Posterior cingulate gyrus (tissue), 11 donors: ENCODE measurements at regions not wholly inside any gene's neighbourhood (a gene's known extent, or its start where the extent isn't known, plus 50 kb on each side); places are given as distances from the start of the nearest gene placed in this dataset.

Experiments
- DNase-seq, 10 donors: peaks; one replicate each; pipeline versions ENCODE4 v3.0.0 to v3.0.0-alpha.2; 2020 to 2021; ENCODE audit warnings: mixed read lengths in 3 of 10
- intact Hi-C: fragments of 100-400 bp; cut with DNase I; formaldehyde crosslinking; loops from one replicate; pipeline ENCODE4 v1.15.1; 2023

GRCh38 chr3:72131899-72132298 is 347.0 kb upstream of the PROK2 start:
- intact Hi-C loops: no loop called here
- DNase-seq: no peak

- no peak for DNase-seq
- intact Hi-C loops: no loop called here
Observed at GRCh38 chr3:72130565-72130964, 345.6 kb upstream of the PROK2 start.

GRCh38 chr3:72129501-72130094 is 344.6 kb upstream of the PROK2 start:
- DNase-seq: no peak
- intact Hi-C loops: no loop called here

- DNase-seq: no peak
- intact Hi-C loops: no loop called here
Observed at GRCh38 chr3:72128921-72129320, 344.0 kb upstream of the PROK2 start.

GRCh38 chr3:72127844-72128243 is 342.9 kb upstream of the PROK2 start:
- intact Hi-C loops: no loop called here
- DNase-seq: no peak

GRCh38 chr3:72127224-72127612 is 342.3 kb upstream of the PROK2 start:
- no peak for DNase-seq
- intact Hi-C loops: no loop called here

- DNase-seq: no peak
- intact Hi-C loops: no loop called here
Observed at GRCh38 chr3:72126441-72127223, 341.7 kb upstream of the PROK2 start.

- no peak for DNase-seq
- intact Hi-C loops: no loop called here
Observed at GRCh38 chr3:72123908-72124441, 339.0 kb upstream of the PROK2 start.

- intact Hi-C loops: no loop called here
- no peak for DNase-seq
Observed at GRCh38 chr3:72120806-72121778, 336.1 kb upstream of the PROK2 start.

GRCh38 chr3:72120039-72120438 is 335.1 kb upstream of the PROK2 start:
- DNase-seq: no peak
- intact Hi-C loops: no loop called here

- DNase-seq: no peak
- intact Hi-C loops: no loop called here
Observed at GRCh38 chr3:72118628-72119027, 333.7 kb upstream of the PROK2 start.

- intact Hi-C loops: no loop called here
- DNase-seq: no peak
Observed at GRCh38 chr3:72116226-72116625, 331.3 kb upstream of the PROK2 start.

- intact Hi-C loops: no loop called here
- no peak for DNase-seq
Observed at GRCh38 chr3:72115307-72115706, 330.4 kb upstream of the PROK2 start.

GRCh38 chr3:72114773-72115172 is 329.8 kb upstream of the PROK2 start:
- intact Hi-C loops: no loop called here
- no peak for DNase-seq

GRCh38 chr3:72113964-72114363 is 329.0 kb upstream of the PROK2 start:
- intact Hi-C loops: no loop called here
- DNase-seq: no peak

- intact Hi-C loops: no loop called here
Observed at GRCh38 chr3:72113564-72113963, 328.6 kb upstream of the PROK2 start.

GRCh38 chr3:72112435-72112834 is 327.5 kb upstream of the PROK2 start:
- intact Hi-C loops: no loop called here
- no peak for DNase-seq

More at GRCh38 chr3:72113564-72113963, 328.6 kb upstream of the PROK2 start:
- no peak for DNase-seq

- intact Hi-C loops: no loop called here
- DNase-seq: no peak
Observed at GRCh38 chr3:72111265-72112205, 326.6 kb upstream of the PROK2 start.

- DNase-seq: no peak
- intact Hi-C loops: no loop called here
Observed at GRCh38 chr3:72109327-72110259, 324.6 kb upstream of the PROK2 start.
